ENCODE measurements at regions not wholly inside any gene's neighbourhood (a gene's known extent, or its start where the extent isn't known, plus 50 kb on each side); places are given as distances from the start of the nearest gene placed in this dataset.

GRCh38 chr2:122949523-122949922, 1075.6 kb upstream of the CNTNAP5 start:
- in situ Hi-C loops (cut with HindIII; ENCODE audit: low sequenced_read_pairs), result no loop called here
- no peak overlapping the region for H3K4me3 ChIP-seq (ENCODE audit: low read depth, low read length)
- no peak for TF ChIP-seq CTCF (IDR thresholded peaks at IDR 0.05; ENCODE audit: low read depth, low read length)
- no peak for DNase-seq (ENCODE audit: low read depth, low spot score)

GRCh38 chr2:122955776-122956175, 1069.3 kb upstream of the CNTNAP5 start:
- no peak overlapping the region for H3K4me3 ChIP-seq (ENCODE audit: low read depth, low read length)
- no peak for TF ChIP-seq CTCF (IDR thresholded peaks at IDR 0.05; ENCODE audit: low read depth, low read length)
- in situ Hi-C loops (cut with HindIII; ENCODE audit: low sequenced_read_pairs), result no loop called here
- no peak for DNase-seq (ENCODE audit: low read depth, low spot score)

- peak; percentile 72 for DNase-seq (ENCODE audit: low read depth, low spot score)
Observed at GRCh38 chr2:122960759-122961641, 1064.1 kb upstream of the CNTNAP5 start.

GRCh38 chr2:122966461-122966860, 1058.6 kb upstream of the CNTNAP5 start:
- in situ Hi-C loops (cut with HindIII; ENCODE audit: low sequenced_read_pairs), result no loop called here
- no peak for DNase-seq (ENCODE audit: low read depth, low spot score)
- H3K4me3 ChIP-seq (ENCODE audit: low read depth, low read length), result no peak overlapping the region
- no peak for TF ChIP-seq CTCF (IDR thresholded peaks at IDR 0.05; ENCODE audit: low read depth, low read length)

More at GRCh38 chr2:122960759-122961641, 1064.1 kb upstream of the CNTNAP5 start:
- in situ Hi-C loops (cut with HindIII; ENCODE audit: low sequenced_read_pairs), result no loop called here
- H3K4me3 ChIP-seq (ENCODE audit: low read depth, low read length), result no peak overlapping the region
- TF ChIP-seq CTCF (IDR thresholded peaks at IDR 0.05; ENCODE audit: low read depth, low read length), result no peak

GRCh38 chr2:122977580-122977979, 1047.5 kb upstream of the CNTNAP5 start:
- in situ Hi-C loops (cut with HindIII; ENCODE audit: low sequenced_read_pairs), result no loop called here
- no peak for DNase-seq (ENCODE audit: low read depth, low spot score)
- TF ChIP-seq CTCF (IDR thresholded peaks at IDR 0.05; ENCODE audit: low read depth, low read length), result no peak

GRCh38 chr2:122980671-122981070, 1044.4 kb upstream of the CNTNAP5 start:
- in situ Hi-C loops (cut with HindIII; ENCODE audit: low sequenced_read_pairs), result no loop called here
- no peak for DNase-seq (ENCODE audit: low read depth, low spot score)
- TF ChIP-seq CTCF (IDR thresholded peaks at IDR 0.05; ENCODE audit: low read depth, low read length), result no peak
- H3K4me3 ChIP-seq (ENCODE audit: low read depth, low read length), result no peak overlapping the region

More at GRCh38 chr2:122977580-122977979, 1047.5 kb upstream of the CNTNAP5 start:
- H3K4me3 ChIP-seq (ENCODE audit: low read depth, low read length), result no peak overlapping the region

All from astrocyte of the spinal cord (primary cell).